HL-60/S4 treated with phorbol 12-myristate 13-acetate at 8.2 ng/mL for 4 days and 3 days (cell line): ENCODE measurements at regions not wholly inside any gene's neighbourhood (a gene's known extent, or its start where the extent isn't known, plus 50 kb on each side); places are given as distances from the start of the nearest gene placed in this dataset.

Experiments
- in situ Hi-C: fragments of 300-500 bp; cut with MboI; formaldehyde crosslinking; loops from 2 replicates; pipeline ENCODE4 v1.15.0; 2022; ENCODE audit warnings: low sequenced_read_pairs

DNA sequence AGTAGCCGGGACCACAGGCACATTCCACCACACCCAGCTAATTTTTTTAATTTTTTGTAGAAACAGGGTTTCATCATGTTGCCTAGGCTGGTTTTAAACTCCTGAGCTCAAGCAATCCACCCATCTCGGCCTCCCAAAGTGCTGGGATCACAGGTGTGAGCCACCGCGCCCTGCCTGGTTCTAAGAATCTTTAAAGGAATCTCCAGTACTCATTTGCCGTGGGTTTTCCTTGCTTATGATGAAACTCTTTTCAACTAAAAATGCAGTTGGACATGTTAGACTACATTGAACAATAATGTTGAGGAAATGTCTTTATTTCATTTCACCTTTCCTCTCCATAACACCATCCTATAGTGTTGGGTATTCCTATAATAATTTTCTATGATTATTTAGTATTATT is 121.6 kb downstream of the ZNF281 start:
- in situ Hi-C loops = loop anchor here (25.0 kb wide), 2 partner anchors 199 to 601 kb away; no protein-coding TSS in a partner anchor

GRCh38 chr1:200284236-200284635 is 125.6 kb downstream of the ZNF281 start:
- in situ Hi-C loops = loop anchor here (25.0 kb wide), 2 partner anchors 203 to 597 kb away; no protein-coding TSS in a partner anchor

- in situ Hi-C loops = loop anchor here (25.0 kb wide), 2 partner anchors 205 to 595 kb away; no protein-coding TSS in a partner anchor
Measured at GRCh38 chr1:200282497-200283122, 127.2 kb downstream of the ZNF281 start.

DNA sequence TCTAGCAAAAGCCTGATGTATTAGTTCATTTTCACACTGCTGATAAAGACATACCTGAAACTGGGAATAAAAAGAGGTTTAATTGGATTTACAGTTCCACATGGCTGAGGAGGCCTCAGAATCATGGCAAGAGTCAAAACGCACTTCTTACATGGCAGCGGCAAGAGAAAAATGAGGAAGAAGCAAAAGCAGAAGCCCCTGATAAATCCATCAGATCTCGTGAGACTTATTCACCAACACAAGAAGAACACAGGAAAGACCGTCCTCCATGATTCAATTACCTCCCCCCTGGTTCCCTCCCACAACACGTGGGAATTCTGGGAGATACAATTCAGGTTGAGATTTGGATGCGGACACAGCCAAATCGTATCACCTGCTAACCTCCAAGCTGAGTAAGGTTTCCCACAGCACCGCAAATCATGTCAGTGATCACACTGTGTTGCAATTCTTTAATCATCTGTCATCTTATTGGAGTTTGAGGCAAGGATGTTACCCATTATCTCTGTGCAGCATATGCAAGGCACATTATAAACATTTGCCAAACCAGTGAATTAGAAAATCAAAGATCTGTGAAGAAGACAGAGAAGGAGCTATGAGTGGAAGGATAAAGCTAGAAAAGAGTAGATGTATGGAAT is 128.5 kb downstream of the ZNF281 start:
- in situ Hi-C loops = loop anchor here (25.0 kb wide), 2 partner anchors 206 to 594 kb away; no protein-coding TSS in a partner anchor

- in situ Hi-C loops = loop anchor here (25.0 kb wide), 2 partner anchors 207 to 593 kb away; no protein-coding TSS in a partner anchor
Measured at GRCh38 chr1:200279810-200280411, 129.9 kb downstream of the ZNF281 start.

GRCh38 chr1:200275816-200276453 is 133.9 kb downstream of the ZNF281 start:
- in situ Hi-C loops = loop anchor here (25.0 kb wide), 2 partner anchors 211 to 589 kb away; no protein-coding TSS in a partner anchor

DNA sequence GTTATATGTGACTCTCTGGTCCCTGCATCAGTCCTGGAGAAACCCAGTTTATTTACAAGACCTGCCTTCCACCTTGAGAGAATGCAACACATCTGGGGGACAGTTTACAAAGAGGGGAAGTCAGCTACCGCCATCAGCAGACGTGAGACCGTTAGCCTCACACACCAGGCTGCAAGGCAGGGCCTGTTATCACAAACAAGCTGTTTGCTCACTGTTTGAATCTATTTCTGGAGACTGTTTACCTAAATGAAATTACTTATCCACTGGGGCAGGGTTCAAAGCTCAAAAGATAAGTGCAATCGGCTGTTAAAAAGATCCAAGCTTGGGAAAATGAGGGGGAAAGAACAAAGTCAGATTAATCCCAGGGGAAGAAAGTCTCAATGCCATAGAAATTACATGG is 134.4 kb downstream of the ZNF281 start:
- in situ Hi-C loops = loop anchor here (25.0 kb wide), 2 partner anchors 212 to 588 kb away; no protein-coding TSS in a partner anchor

DNA sequence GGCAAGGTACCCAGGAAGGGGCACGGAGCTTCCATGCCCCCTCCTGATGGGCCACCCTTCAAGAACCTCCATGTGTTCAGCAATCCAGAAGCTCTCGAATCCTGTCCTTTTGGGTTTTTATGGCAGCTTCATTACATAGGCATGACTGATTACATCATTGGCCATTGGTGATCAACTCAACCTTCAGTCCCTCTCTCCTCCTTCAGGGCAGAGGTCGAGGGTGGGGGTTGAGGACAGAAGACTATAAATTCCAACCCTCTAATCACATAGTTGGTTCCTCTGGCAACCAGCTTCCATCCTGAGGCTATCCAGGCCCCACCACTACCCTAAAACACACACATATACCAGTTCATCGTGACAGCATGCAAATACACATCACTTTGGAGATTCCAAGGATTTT is 135.7 kb downstream of the ZNF281 start:
- in situ Hi-C loops = no loop called here

DNA sequence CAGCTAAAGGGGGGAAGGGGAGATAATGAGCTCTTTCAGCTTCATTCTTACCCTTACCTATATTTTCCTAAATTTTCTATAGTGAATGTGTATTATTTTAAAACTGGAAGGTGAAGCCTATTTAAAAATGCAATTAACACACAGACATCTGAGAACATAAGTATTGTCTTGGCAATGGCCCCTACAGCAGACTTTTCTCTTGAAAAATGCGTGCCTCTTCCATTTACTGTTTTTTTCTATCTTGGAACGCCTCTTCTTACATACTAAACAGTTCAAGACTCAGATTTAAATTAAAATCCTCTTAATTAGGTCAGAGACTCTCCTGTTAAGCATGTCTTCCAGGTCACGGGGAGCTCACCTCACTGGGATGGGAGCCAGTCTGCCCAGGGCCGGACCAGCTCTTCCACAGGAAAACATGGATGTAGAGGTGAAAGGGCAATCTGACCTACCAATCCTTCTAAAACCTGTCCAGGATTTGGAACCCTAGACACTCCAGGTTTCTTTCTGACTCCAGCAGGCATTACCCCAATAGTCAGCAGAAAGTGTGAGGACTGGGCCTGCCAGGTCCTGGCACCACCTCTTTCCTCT is 137.3 kb downstream of the ZNF281 start:
- in situ Hi-C loops = no loop called here

- in situ Hi-C loops = no loop called here
Measured at GRCh38 chr1:200269256-200269655, 140.6 kb downstream of the ZNF281 start.

DNA sequence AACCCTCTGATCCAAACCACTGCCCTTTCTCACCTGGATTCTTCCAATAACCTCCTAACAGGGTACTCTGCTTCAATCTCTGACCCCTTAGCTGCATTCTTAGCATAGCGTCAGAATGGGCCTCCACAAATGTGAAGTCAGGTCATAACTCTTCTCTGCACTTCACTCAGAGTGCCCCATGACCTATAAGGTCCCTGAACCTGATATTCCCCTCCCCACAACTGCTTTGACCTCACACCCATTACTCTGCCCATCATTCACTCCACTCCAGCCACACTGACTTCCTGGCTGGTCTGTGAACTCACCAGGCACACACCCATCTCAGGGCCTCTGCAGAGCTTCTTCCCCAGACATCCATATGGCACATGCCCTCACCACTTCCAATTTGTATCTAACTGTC is 141.9 kb downstream of the ZNF281 start:
- in situ Hi-C loops = no loop called here

GRCh38 chr1:200267458-200267857 is 142.4 kb downstream of the ZNF281 start:
- in situ Hi-C loops = no loop called here

DNA sequence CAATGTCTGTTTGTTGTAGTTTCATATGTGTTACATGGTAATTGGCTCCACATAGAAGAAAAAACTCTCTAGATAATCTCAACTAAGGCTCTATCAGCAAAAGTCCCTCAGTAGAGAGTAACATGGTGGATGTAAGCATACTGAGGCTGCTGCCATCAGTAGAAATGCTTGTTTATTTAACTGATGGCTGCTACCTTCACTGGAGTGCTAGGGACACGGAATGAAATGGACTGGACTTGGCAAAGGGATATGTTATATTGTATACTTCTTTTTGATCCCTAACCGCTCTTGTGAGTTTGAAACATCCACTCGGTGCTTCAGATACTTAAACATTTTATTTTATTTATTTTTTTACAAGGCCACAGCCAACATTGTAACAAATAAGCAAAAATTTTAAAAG is 143.0 kb downstream of the ZNF281 start:
- in situ Hi-C loops = no loop called here

- in situ Hi-C loops = no loop called here
Measured at GRCh38 chr1:200265881-200266280, 144.0 kb downstream of the ZNF281 start.

DNA sequence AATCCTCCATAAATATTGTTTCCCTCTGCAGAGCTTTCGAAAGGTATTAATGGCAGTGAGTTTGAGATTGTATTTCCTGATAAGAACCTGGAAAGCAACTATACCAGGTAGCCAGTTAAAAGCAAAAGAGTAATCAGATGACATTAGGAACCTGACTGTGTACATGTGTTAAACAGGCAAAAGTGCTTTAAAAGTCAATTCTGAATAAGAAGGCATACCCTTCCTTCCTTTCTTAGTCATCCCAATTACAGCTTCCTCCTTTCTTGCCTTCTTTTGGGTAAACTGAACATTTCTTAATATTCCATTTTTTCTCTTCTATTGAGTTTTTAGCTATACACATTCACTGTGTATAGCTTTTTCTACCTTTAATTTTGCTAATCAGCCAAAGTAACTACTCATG is 144.7 kb downstream of the ZNF281 start:
- in situ Hi-C loops = no loop called here

DNA sequence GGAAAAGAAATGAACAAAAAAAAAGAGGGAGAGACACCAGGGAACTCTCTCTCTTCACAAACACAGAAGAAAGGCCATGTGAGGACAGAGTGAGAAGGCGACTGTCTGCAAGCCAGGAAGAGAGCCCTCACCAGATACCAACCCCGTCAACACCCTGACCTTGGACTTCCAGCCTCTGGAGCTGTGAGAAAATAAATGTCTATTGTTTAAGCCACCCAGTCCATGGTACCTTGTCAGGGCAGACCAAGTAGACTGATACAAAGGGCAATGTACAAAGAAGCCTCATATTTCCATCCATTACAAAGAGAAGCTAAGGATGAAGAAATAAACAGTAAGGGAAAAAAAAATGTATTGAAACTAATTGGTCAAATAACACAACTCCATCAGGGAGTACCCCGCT is 146.6 kb downstream of the ZNF281 start:
- in situ Hi-C loops = no loop called here

DNA sequence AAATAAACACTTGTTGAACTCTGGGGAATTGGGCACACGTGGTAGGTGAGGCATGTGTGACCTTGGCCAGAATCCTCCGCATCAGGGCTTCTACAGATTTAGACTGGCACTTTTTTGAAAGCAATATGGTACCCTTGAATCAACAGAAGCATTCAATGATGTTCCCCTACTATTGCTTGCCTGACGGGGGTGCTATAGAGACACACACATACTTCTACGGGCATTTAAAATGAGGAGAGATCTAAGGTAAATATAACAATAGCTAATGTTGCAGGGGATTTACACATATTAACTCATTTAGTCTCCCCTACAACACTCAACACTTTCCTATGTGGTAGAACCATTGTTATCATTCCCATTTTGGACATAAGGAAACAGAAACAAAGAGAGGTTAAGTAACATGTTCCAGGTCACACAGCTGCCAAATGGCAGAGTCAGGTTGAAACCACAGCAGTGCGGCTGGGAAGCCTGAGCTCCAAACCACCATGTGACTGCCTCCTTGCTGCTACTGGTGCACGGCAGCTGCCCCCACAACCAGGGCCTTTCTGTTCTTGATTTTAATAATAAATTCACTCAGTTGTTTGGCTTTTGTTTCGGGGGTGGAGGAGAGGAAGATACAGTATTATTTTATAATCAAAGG is 147.4 kb downstream of the ZNF281 start:
- in situ Hi-C loops = no loop called here

- in situ Hi-C loops = no loop called here
Measured at GRCh38 chr1:200260597-200261335, 149.1 kb downstream of the ZNF281 start.

- in situ Hi-C loops = no loop called here
Measured at GRCh38 chr1:200258447-200259375, 151.1 kb downstream of the ZNF281 start.
